ENCODE measurements at regions not wholly inside any gene's neighbourhood (a gene's known extent, or its start where the extent isn't known, plus 50 kb on each side); places are given as distances from the start of the nearest gene placed in this dataset.

DNA sequence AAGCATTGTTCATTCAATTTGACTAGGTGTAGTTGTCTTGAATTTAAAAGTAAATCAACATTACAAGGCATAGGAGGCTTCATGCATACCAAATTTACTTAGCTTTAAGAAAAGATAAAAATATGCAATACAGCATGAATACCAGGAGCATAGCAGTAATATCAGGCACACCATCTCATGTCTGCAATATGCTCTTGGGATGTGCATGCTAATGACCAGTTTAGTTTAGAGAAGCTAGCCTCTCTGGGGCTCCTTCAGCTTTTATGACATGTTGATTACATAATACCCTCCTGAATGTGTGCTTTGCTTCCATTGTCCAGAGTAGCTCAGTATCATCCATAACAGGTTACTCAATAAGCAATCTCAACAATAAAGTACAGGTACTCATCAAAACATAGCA lies 497.2 kb downstream of the FLRT2 start:
- no peak overlapping the region for H3K27ac ChIP-seq
- H3K4me3 ChIP-seq (IDR thresholded peaks at IDR 0.05; ENCODE audit: insufficient read depth, low read depth, low read length), result no peak overlapping the region
- no peaks in the 10 kb centered on the region for H3K36me3 ChIP-seq (ENCODE audit: insufficient read depth)
- no peaks in the 10 kb centered on the region for H4K20me1 ChIP-seq (ENCODE audit: insufficient read depth)
- H3K79me2 ChIP-seq (ENCODE audit: insufficient read depth, low read depth), result no peaks in the 10 kb centered on the region
- no peak overlapping the region for H2AFZ ChIP-seq (ENCODE audit: low read depth)
- no peaks in the 10 kb centered on the region for H3K27me3 ChIP-seq (ENCODE audit: insufficient read depth, low read depth)
- no peak overlapping the region for H3K9ac ChIP-seq
- TF ChIP-seq, protein P1, sequence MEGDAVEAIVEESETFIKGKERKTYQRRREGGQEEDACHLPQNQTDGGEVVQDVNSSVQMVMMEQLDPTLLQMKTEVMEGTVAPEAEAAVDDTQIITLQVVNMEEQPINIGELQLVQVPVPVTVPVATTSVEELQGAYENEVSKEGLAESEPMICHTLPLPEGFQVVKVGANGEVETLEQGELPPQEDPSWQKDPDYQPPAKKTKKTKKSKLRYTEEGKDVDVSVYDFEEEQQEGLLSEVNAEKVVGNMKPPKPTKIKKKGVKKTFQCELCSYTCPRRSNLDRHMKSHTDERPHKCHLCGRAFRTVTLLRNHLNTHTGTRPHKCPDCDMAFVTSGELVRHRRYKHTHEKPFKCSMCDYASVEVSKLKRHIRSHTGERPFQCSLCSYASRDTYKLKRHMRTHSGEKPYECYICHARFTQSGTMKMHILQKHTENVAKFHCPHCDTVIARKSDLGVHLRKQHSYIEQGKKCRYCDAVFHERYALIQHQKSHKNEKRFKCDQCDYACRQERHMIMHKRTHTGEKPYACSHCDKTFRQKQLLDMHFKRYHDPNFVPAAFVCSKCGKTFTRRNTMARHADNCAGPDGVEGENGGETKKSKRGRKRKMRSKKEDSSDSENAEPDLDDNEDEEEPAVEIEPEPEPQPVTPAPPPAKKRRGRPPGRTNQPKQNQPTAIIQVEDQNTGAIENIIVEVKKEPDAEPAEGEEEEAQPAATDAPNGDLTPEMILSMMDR (conservative IDR thresholded peaks at IDR 0.05; ENCODE audit: low read depth, low read length), result no peak
- H3K4me1 ChIP-seq (ENCODE audit: low read depth, poor library complexity, severe bottlenecking), result no peaks in the 10 kb centered on the region
- no peak overlapping the region for H3K4me2 ChIP-seq

DNA sequence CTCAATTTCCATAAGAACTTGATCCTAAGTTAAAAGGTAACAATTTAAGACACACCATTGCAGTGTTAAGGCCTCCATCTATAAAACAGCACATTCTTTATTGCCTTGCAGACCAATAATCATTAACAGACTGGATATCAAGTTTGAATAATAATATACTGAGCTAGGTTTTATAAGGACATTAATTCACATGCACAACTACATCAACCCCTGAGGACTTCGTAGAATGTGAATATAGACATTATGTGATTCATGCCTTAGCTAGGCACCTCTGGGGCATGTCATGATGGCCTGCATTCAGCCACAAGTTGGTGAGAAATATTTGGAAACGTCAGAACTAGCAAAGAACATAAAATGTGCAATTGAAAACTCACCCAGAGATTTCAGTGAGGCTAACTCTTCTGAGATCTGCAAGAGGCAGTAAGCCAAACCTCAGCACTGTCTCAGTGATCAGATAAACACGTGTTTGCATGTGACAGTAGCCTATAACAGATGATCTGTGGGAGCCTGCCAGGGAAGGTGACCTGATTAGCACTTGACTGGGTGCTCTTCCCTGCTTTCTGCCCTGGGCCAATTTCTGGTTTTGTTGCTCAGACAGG lies 492.2 kb downstream of the FLRT2 start:
- Histone ChIP-seq H2AFZ (ENCODE audit: low read depth) (no peak overlapping the region), H3K27ac (no peak overlapping the region), H3K36me3 (ENCODE audit: insufficient read depth) (no peaks in the 10 kb centered on the region), H3K79me2 (ENCODE audit: insufficient read depth, low read depth) (no peaks in the 10 kb centered on the region), H3K9ac (no peak overlapping the region), H3K4me1 (ENCODE audit: low read depth, poor library complexity, severe bottlenecking) (no peaks in the 10 kb centered on the region), H3K27me3 (ENCODE audit: insufficient read depth, low read depth) (no peaks in the 10 kb centered on the region), H3K4me3 (IDR thresholded peaks at IDR 0.05; ENCODE audit: insufficient read depth, low read depth, low read length) (no peak overlapping the region), H4K20me1 (ENCODE audit: insufficient read depth) (no peaks in the 10 kb centered on the region), H3K4me2 (no peak overlapping the region)
- TF ChIP-seq, protein P1 (conservative IDR thresholded peaks at IDR 0.05; ENCODE audit: low read depth, low read length), result no peak

DNA sequence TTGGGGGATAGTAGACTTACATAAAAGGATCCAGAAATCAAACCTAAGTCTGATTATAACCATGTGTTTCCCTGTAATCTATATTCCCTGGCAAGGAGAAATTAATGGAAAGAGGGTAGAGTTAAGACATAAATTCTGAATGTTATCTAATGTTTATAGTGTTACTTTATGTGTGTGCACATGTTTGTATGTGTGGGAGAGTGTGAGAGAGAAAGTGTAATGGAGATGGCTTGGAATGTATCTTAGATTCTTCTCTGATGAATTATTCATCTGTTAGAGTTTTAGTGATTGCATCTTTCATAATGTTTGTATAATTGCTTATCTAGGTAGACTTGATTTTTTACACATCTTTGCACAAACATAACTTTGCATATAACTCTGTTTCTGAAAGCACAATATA lies 490.9 kb downstream of the FLRT2 start:
- H3K79me2 ChIP-seq (ENCODE audit: insufficient read depth, low read depth), result no peaks in the 10 kb centered on the region
- H3K4me3 ChIP-seq (IDR thresholded peaks at IDR 0.05; ENCODE audit: insufficient read depth, low read depth, low read length), result no peak overlapping the region
- H3K4me1 ChIP-seq (ENCODE audit: low read depth, poor library complexity, severe bottlenecking), result no peaks in the 10 kb centered on the region
- H3K4me2 ChIP-seq, result no peak overlapping the region
- H3K9ac ChIP-seq, result no peak overlapping the region
- H4K20me1 ChIP-seq (ENCODE audit: insufficient read depth), result no peaks in the 10 kb centered on the region
- H2AFZ ChIP-seq (ENCODE audit: low read depth), result no peak overlapping the region
- TF ChIP-seq, protein P1 (conservative IDR thresholded peaks at IDR 0.05; ENCODE audit: low read depth, low read length), result no peak
- no peak overlapping the region for H3K27ac ChIP-seq
- no peaks in the 10 kb centered on the region for H3K27me3 ChIP-seq (ENCODE audit: insufficient read depth, low read depth)
- no peaks in the 10 kb centered on the region for H3K36me3 ChIP-seq (ENCODE audit: insufficient read depth)

DNA sequence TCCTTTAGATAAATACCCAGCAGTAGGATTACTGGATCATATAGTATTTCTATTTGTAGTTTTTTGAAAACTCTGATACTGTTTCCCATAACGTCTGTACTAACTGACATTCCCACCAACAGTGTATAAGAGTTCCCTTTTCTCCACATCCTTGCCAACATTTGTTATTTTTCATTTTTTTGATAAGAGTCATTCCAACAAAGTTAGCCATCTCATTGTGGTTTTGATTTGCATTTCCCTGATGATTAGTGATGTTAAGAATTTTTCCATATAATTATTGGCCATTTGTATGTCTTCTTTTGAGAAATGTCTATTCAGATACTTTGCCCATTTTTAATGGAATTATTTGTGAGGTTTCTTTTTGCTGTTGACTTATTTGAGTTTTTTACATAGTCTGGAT lies 486.0 kb downstream of the FLRT2 start:
- no peak overlapping the region for H3K9ac ChIP-seq
- no peaks in the 10 kb centered on the region for H3K4me1 ChIP-seq (ENCODE audit: low read depth, poor library complexity, severe bottlenecking)
- H3K4me2 ChIP-seq, result no peak overlapping the region
- H3K27ac ChIP-seq, result no peak overlapping the region
- no peaks in the 10 kb centered on the region for H3K79me2 ChIP-seq (ENCODE audit: insufficient read depth, low read depth)
- no peaks in the 10 kb centered on the region for H3K36me3 ChIP-seq (ENCODE audit: insufficient read depth)
- H3K4me3 ChIP-seq (IDR thresholded peaks at IDR 0.05; ENCODE audit: insufficient read depth, low read depth, low read length), result no peak overlapping the region
- H2AFZ ChIP-seq (ENCODE audit: low read depth), result no peak overlapping the region
- TF ChIP-seq, protein P1 (conservative IDR thresholded peaks at IDR 0.05; ENCODE audit: low read depth, low read length), result no peak
- no peaks in the 10 kb centered on the region for H4K20me1 ChIP-seq (ENCODE audit: insufficient read depth)
- H3K27me3 ChIP-seq (ENCODE audit: insufficient read depth, low read depth), result no peaks in the 10 kb centered on the region

Data from KMS-11 (cell line).